Panc1 (cell line): ENCODE measurements at regions not wholly inside any gene's neighbourhood (a gene's known extent, or its start where the extent isn't known, plus 50 kb on each side); places are given as distances from the start of the nearest gene placed in this dataset.

Source experiments
- ATAC-seq: fragments of 200-7000 bp; cut with Tn5 transposase; 2 replicates; pipeline ENCODE4 v1.9.1; 2020; ENCODE audit warnings: mild to moderate bottlenecking, moderate library complexity
- BruUV-seq: library from RNA; stranded (reverse); fragments of 400-500 nt; replicated peaks from 2 replicates; lab custom pipeline; 2021; lab: Mats Ljungman, UMichigan
- CTCF ChIA-PET: fragments of 300-600 bp; sonication (Branson Sonifier 250); formaldehyde crosslinking; loops from one replicate; lab custom pipeline; 2022; ENCODE audit warnings: antibody characterized with exemption; lab: Charles Lee
- POLR2A ChIA-PET: fragments of 300-600 bp; sonication (Branson Sonifier 250); formaldehyde crosslinking; loops from one replicate; lab custom pipeline; 2022; ENCODE audit warnings: antibody characterized with exemption; lab: Charles Lee
- DNase-seq: peaks from one replicate; pipeline ENCODE4 v3.0.0-alpha.2; 2010; ENCODE audit warnings: low read depth, low spot score
- H3K27ac ChIP-seq: 2 replicates; pipeline ENCODE4 v1.5.1; 2011; ENCODE audit warnings: mild to moderate bottlenecking, low read length, inconsistent platforms
- H3K27me3 ChIP-seq: fragments of 200-500 bp; sonication (Bioruptor generic); 2 replicates; pipeline ENCODE4 v1.6.0; 2014; ENCODE audit warnings: low read length, inconsistent platforms; ENCODE audit not compliant: control insufficient read depth, insufficient read depth
- H3K36me3 ChIP-seq: fragments of 200-500 bp; sonication (Bioruptor generic); 2 replicates; pipeline ENCODE4 v1.5.1; 2014; ENCODE audit warnings: inconsistent platforms, mild to moderate bottlenecking, low read length, moderate library complexity; ENCODE audit not compliant: control insufficient read depth, insufficient read depth
- H3K4me1 ChIP-seq: 2 replicates; pipeline ENCODE4 v1.5.1; 2011; ENCODE audit warnings: inconsistent platforms, mild to moderate bottlenecking, low read length, moderate library complexity; ENCODE audit not compliant: control insufficient read depth, insufficient read depth
- H3K4me3 ChIP-seq, 2 experiments: 2 replicates each; pipeline ENCODE4 v1.5.1; 2011 to 2012; ENCODE audit warnings: low read depth in 2 of 2, low read length in 2 of 2, mild to moderate bottlenecking in 2 of 2, inconsistent platforms in 1 of 2, moderate library complexity in 1 of 2
- H3K9me3 ChIP-seq: fragments of 200-500 bp; sonication (Bioruptor generic); 2 replicates; pipeline ENCODE4 v1.5.1; 2014; ENCODE audit warnings: low read depth, mild to moderate bottlenecking, inconsistent platforms, low read length, moderate library complexity; ENCODE audit not compliant: control insufficient read depth, insufficient read depth
- CTCF ChIP-seq: fragments of 450-650 bp; IDR thresholded peaks from 2 replicates; pipeline ENCODE4 v1.5.1; 2017; ENCODE audit warnings: mild to moderate bottlenecking
- POLR2AphosphoS5 ChIP-seq: IDR thresholded peaks from 2 replicates; pipeline ENCODE4 v1.6.1; 2012; ENCODE audit warnings: mild to moderate bottlenecking, low read depth, low read length, moderate library complexity
- SIN3A ChIP-seq: IDR thresholded peaks from 2 replicates; pipeline ENCODE4 v1.6.1; 2012; ENCODE audit warnings: low read depth, mild to moderate bottlenecking, low read length, moderate library complexity, borderline replicate concordance; ENCODE audit not compliant: insufficient read depth
- TCF7L2 ChIP-seq: IDR thresholded peaks from 2 replicates; pipeline ENCODE4 v1.6.1; 2011; ENCODE audit warnings: mild to moderate bottlenecking, low read depth, low read length, inconsistent platforms
- in situ Hi-C: cut with HindIII; loops from 2 replicates; pipeline ENCODE4 v1.10.0; 2016; ENCODE audit warnings: low sequenced_read_pairs, low pct_unique_long_range_greater_than_20kb
- intact Hi-C: fragments of 100-400 bp; cut with micrococcal nuclease; formaldehyde crosslinking; loops from one replicate; pipeline ENCODE4 v1.10.0; 2022; ENCODE audit not compliant: unreplicated experiment
- TF ChIP-seq, protein P1 (sequence below), 2 experiments: IDR thresholded peaks; 2 replicates each; pipeline ENCODE4 v1.6.1; 2011 to 2012; ENCODE audit warnings: low read depth in 2 of 2, control low read depth in 1 of 2, low read length in 1 of 2, mild to moderate bottlenecking in 1 of 2, moderate library complexity in 1 of 2; ENCODE audit not compliant: insufficient read depth in 1 of 2

DNA sequence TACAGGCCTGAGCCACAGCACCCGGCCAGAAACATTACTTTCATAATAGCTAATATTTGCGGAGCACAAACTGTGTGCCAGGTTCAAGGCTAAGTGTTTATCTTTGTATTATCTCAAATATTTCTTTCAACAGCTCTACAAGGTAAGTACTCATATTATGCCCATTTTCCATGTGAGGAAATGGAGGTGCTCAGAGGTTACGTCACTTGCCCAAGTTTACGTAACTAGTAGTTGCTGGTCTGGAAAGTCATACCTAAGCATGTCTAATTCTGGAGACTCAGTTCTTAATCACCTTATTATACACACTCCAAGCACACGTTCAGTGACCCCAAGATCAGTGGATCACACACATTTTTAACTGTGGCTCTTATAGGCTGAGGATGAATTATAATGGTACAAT, 177.5 kb downstream of the OXSM start:
- Histone ChIP-seq H3K4me1 (no peaks in the 10 kb centered on the region), H3K27ac (no peak overlapping the region), H3K27me3 (no peaks in the 10 kb centered on the region), H3K36me3 (no peaks in the 10 kb centered on the region), H3K4me3 (no peak overlapping the region), H3K9me3 (no peaks in the 10 kb centered on the region)
- TF ChIP-seq POLR2AphosphoS5 (no peak), SIN3A (no peak), CTCF (no peak), TCF7L2 (no peak)
- TF ChIP-seq, protein P1, sequence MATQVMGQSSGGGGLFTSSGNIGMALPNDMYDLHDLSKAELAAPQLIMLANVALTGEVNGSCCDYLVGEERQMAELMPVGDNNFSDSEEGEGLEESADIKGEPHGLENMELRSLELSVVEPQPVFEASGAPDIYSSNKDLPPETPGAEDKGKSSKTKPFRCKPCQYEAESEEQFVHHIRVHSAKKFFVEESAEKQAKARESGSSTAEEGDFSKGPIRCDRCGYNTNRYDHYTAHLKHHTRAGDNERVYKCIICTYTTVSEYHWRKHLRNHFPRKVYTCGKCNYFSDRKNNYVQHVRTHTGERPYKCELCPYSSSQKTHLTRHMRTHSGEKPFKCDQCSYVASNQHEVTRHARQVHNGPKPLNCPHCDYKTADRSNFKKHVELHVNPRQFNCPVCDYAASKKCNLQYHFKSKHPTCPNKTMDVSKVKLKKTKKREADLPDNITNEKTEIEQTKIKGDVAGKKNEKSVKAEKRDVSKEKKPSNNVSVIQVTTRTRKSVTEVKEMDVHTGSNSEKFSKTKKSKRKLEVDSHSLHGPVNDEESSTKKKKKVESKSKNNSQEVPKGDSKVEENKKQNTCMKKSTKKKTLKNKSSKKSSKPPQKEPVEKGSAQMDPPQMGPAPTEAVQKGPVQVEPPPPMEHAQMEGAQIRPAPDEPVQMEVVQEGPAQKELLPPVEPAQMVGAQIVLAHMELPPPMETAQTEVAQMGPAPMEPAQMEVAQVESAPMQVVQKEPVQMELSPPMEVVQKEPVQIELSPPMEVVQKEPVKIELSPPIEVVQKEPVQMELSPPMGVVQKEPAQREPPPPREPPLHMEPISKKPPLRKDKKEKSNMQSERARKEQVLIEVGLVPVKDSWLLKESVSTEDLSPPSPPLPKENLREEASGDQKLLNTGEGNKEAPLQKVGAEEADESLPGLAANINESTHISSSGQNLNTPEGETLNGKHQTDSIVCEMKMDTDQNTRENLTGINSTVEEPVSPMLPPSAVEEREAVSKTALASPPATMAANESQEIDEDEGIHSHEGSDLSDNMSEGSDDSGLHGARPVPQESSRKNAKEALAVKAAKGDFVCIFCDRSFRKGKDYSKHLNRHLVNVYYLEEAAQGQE (IDR thresholded peaks at IDR 0.05; ENCODE audit: insufficient read depth in 1 of 2, low read depth in 2 of 2, low read length in 1 of 2): no peak
- no TSS peak for BruUV-seq
- ChIA-PET POLR2A (no interaction called here), CTCF (no interaction called here)
- in situ Hi-C loops: no loop called here
- DNase-seq: no peak
- intact Hi-C loops: no loop called here
- ATAC-seq: no peak

- POLR2A ChIA-PET: no interaction called here
These were observed 181.8 kb downstream of the OXSM start for GRCh38 chr3:25971736-25972135.

More at GRCh38 chr3:25971736-25972135, 181.8 kb downstream of the OXSM start:
- no peak for ATAC-seq
- DNase-seq: no peak
- no peaks in the 10 kb centered on the region for H3K36me3 ChIP-seq
- H3K4me3 ChIP-seq: no peak overlapping the region
- TF ChIP-seq TCF7L2 (no peak), CTCF (no peak), POLR2AphosphoS5 (no peak), SIN3A (no peak)
- TF ChIP-seq, protein P1 (IDR thresholded peaks at IDR 0.05; ENCODE audit: insufficient read depth in 1 of 2, low read depth in 2 of 2, low read length in 1 of 2): no peak
- no peaks in the 10 kb centered on the region for H3K9me3 ChIP-seq
- H3K4me1 ChIP-seq: no peaks in the 10 kb centered on the region
- in situ Hi-C loops: no loop called here
- H3K27me3 ChIP-seq: no peaks in the 10 kb centered on the region
- intact Hi-C loops: no loop called here
- BruUV-seq: no TSS peak
- CTCF ChIA-PET: no interaction called here
- no peak overlapping the region for H3K27ac ChIP-seq
